Hepatocyte (in vitro differentiated cells): ENCODE measurements at regions not wholly inside any gene's neighbourhood (a gene's known extent, or its start where the extent isn't known, plus 50 kb on each side); places are given as distances from the start of the nearest gene placed in this dataset.

Experiments used
- EZH2 ChIP-seq: fragments of 200-600 bp; sonication (generic); IDR thresholded peaks from 2 replicates; pipeline ENCODE4 v1.6.1; 2016; ENCODE audit warnings: antibody characterized with exemption, mild to moderate bottlenecking, borderline replicate concordance
- TF ChIP-seq, protein P1 (sequence below): fragments of 200-600 bp; sonication (generic); IDR thresholded peaks from 2 replicates; pipeline ENCODE4 v1.5.1; 2016; ENCODE audit warnings: antibody characterized with exemption, mild to moderate bottlenecking; ENCODE audit not compliant: poor library complexity

DNA sequence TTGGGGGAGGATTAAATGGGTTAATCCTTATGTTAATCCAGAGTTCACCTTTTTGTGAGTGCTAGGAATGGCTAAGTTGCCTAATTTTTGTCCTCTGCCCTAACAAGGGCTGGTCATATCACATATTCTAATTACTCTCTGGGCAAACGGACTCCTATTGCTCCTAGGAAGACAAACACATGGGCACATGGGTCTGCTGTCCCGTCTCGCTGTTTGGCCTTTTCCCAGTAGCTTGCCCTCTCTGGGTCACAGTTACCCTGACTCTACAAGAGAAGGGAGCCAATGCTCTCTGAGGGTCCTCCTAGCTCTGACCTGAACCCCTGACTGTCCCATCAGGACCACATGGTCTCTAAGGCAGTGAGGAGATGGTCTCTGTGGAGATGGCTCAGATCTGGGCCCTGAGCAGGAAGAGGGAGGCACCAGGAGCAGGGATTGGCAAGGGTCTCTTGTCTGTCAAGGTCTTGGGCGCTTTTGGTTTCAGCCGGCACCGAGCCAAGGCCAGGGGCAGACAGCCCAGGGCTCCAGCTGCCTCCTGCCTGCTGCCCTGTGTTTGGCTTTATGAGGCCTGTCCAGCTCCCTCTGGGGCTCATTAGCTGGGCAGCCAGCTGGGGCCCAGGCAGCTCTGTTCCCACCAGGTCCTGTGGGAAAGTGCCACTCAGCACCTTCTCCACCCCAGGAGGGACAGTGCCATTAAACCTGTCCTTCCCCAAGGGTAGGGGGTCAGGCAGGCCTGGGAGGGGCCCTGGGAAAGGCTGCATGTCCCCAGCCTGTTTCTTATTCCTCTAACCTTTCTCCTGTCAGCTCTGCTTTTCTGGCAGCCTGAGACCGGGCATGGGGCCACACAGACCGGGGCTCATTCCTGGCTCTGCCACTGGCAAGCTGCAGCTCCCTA is 559.9 kb downstream of the MN1 start:
- TF ChIP-seq, protein P1, sequence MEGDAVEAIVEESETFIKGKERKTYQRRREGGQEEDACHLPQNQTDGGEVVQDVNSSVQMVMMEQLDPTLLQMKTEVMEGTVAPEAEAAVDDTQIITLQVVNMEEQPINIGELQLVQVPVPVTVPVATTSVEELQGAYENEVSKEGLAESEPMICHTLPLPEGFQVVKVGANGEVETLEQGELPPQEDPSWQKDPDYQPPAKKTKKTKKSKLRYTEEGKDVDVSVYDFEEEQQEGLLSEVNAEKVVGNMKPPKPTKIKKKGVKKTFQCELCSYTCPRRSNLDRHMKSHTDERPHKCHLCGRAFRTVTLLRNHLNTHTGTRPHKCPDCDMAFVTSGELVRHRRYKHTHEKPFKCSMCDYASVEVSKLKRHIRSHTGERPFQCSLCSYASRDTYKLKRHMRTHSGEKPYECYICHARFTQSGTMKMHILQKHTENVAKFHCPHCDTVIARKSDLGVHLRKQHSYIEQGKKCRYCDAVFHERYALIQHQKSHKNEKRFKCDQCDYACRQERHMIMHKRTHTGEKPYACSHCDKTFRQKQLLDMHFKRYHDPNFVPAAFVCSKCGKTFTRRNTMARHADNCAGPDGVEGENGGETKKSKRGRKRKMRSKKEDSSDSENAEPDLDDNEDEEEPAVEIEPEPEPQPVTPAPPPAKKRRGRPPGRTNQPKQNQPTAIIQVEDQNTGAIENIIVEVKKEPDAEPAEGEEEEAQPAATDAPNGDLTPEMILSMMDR = no peak
- TF ChIP-seq EZH2 = no peak
